Endothelial cell (in vitro differentiated cells): ENCODE measurements at regions not wholly inside any gene's neighbourhood (a gene's known extent, or its start where the extent isn't known, plus 50 kb on each side); places are given as distances from the start of the nearest gene placed in this dataset.

Experiments
- DNase-seq: peaks from one replicate; pipeline ENCODE4 v3.0.0; 2021; ENCODE audit warnings: low spot score
- H3K27ac Mint-ChIP-seq: one replicate; pipeline ENCODE4 v1.8.0; 2021; ENCODE audit warnings: mixed read lengths, inconsistent platforms; ENCODE audit not compliant: unreplicated experiment
- H3K27me3 Mint-ChIP-seq: one replicate; pipeline ENCODE4 v1.8.0; 2021; ENCODE audit warnings: mild to moderate bottlenecking, moderate library complexity, mixed read lengths, inconsistent platforms; ENCODE audit not compliant: unreplicated experiment
- H3K36me3 Mint-ChIP-seq: one replicate; pipeline ENCODE4 v1.8.0; 2021; ENCODE audit warnings: mild to moderate bottlenecking, low read depth, mixed read lengths, inconsistent platforms; ENCODE audit not compliant: unreplicated experiment
- H3K4me1 Mint-ChIP-seq: one replicate; pipeline ENCODE4 v1.8.0; 2021; ENCODE audit warnings: mild to moderate bottlenecking, mixed read lengths, inconsistent platforms; ENCODE audit not compliant: unreplicated experiment
- H3K4me3 Mint-ChIP-seq: one replicate; pipeline ENCODE4 v1.8.0; 2021; ENCODE audit warnings: mild to moderate bottlenecking, mixed read lengths, inconsistent platforms; ENCODE audit not compliant: unreplicated experiment
- H3K9me3 Mint-ChIP-seq: one replicate; pipeline ENCODE4 v1.8.0; 2021; ENCODE audit warnings: mixed read lengths, inconsistent platforms; ENCODE audit not compliant: unreplicated experiment
- CTCF ChIP-seq: fragments of 200-600 bp; sonication (generic); IDR thresholded peaks from one replicate; pipeline ENCODE4 v1.5.0; 2021; ENCODE audit warnings: antibody characterized with exemption; ENCODE audit not compliant: unreplicated experiment

DNA sequence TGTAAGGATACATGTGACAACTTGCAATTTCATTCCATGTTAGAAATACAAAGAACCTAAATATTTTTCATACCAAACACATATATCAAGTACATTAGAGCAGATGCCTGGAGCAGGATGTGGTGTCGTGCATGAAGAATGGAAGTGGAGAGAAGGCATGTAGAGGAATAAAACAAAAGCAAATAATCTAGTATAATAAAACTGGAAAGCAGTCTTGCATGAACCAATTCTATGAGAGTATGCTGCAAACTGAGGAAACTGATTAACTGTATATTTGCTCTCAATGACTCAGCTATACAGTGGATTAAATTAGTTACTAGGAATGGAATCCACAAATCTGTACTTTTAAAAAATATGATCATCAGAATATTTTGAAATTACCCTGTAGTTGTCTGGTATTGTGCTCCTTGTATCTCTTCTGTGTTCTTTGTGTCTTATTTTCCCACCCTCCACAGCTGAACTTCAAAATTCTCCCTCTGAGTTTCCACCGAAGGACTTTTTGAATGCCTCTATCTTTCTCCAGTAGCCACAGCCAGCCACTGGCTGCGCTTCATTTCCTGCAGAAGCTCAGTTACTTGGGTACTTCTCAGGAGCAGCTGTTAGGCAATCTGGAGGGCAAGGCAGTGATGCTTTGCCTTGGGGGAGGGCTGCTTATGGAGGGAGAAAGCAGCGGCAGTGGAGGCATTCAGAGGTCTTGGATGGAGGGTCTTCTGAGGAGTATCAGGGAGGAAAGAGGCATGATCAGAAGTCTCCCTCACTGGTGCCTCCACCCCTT is 608.0 kb downstream of the BRINP1 start:
- Mint-ChIP-seq H3K27ac (no peak overlapping the region), H3K9me3 (no peaks in the 10 kb centered on the region), H3K36me3 (no peaks in the 10 kb centered on the region), H3K4me3 (no peak overlapping the region), H3K27me3 (no peaks in the 10 kb centered on the region), H3K4me1 (no peaks in the 10 kb centered on the region)
- no peak for DNase-seq
- no peak for TF ChIP-seq CTCF

DNA sequence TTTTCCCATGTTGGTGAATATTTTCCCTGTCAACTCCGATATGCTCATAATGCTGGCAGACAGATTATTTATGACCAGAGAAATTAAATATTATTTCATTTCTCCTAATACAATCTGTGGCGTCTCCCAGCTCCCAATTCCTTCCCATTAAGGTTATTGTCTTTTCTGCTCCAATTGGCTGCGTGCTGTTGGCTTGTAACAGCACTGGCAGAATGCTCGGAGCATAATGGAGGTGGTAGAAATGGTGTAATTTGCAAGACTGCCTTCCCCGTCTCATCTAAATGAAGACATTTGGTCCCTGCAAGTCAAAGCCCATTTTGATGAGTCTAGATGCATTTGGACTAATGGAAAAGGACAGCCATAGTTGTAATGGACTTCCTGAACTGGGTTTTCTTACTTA is 601.7 kb downstream of the BRINP1 start:
- H3K9me3 Mint-ChIP-seq: no peaks in the 10 kb centered on the region
- no peak for DNase-seq
- no peak for TF ChIP-seq CTCF
- H3K4me3 Mint-ChIP-seq: no peak overlapping the region
- H3K4me1 Mint-ChIP-seq: no peaks in the 10 kb centered on the region
- H3K27ac Mint-ChIP-seq: no peak overlapping the region
- no peaks in the 10 kb centered on the region for H3K36me3 Mint-ChIP-seq
- H3K27me3 Mint-ChIP-seq: no peaks in the 10 kb centered on the region

- no peak overlapping the region for H3K27ac Mint-ChIP-seq
- H3K9me3 Mint-ChIP-seq: no peaks in the 10 kb centered on the region
- H3K4me1 Mint-ChIP-seq: no peaks in the 10 kb centered on the region
- TF ChIP-seq CTCF: no peak
- H3K4me3 Mint-ChIP-seq: no peak overlapping the region
- no peak for DNase-seq
- no peaks in the 10 kb centered on the region for H3K27me3 Mint-ChIP-seq
- no peaks in the 10 kb centered on the region for H3K36me3 Mint-ChIP-seq
Measured at GRCh38 chr9:118782790-118783463, 586.3 kb downstream of the BRINP1 start.

DNA sequence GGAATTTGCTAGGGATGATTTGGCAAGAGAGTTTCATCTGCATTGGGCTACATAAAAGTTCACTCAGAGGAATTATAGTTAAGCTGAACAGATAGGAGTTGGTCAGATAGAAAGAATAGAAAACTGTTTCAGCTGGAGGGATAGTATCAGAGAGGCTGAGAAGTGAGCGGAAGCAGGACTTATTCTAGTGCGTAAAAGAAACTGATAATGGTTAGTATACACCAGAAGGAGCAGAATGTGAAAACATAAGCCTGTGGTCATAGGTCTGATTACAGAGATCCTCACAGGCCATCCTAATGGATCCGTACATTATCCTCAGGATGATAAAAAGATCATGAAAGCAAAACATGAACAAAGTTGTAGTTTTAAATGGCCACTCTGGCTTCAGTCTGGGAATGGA is 585.2 kb downstream of the BRINP1 start:
- Mint-ChIP-seq H3K27ac (no peak overlapping the region), H3K36me3 (no peaks in the 10 kb centered on the region)

More for the DNA sequence above, 585.2 kb downstream of the BRINP1 start:
- Mint-ChIP-seq H3K4me1 (no peaks in the 10 kb centered on the region), H3K9me3 (no peaks in the 10 kb centered on the region), H3K4me3 (no peak overlapping the region), H3K27me3 (no peaks in the 10 kb centered on the region)
- TF ChIP-seq CTCF: no peak
- DNase-seq: no peak
